Stimulated activated CD8-positive, alpha-beta memory T cell treated with anti-CD3 and anti-CD28 coated beads, Interleukin-7, amount 100 ng/mL, for 24 hours (primary cell): ENCODE measurements at regions not wholly inside any gene's neighbourhood (a gene's known extent, or its start where the extent isn't known, plus 50 kb on each side); places are given as distances from the start of the nearest gene placed in this dataset.

Experiments
- DNase-seq: peaks from one replicate; pipeline ENCODE4 v3.0.0-alpha.2; 2020; ENCODE audit warnings: low read depth

DNA sequence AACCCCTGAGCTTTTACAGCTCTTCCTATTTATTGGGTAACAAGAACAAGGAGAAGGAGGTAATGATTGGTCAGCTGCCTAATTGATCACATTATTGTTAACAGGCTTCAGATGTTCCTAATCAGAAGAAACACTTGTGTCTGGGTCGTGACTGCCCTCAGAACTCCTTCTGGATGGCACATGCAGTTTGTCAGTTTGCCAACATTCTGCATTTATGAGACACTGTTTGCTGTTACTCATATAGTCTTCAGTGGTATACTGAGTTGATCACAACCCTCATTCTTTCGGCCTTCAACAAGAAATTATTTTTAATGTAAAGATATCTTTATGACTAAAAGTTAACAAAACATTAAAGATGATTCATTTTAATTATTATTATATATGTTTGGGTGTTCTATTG is 95.7 kb upstream of the DOCK10 start:
- DNase-seq, result no peak

DNA sequence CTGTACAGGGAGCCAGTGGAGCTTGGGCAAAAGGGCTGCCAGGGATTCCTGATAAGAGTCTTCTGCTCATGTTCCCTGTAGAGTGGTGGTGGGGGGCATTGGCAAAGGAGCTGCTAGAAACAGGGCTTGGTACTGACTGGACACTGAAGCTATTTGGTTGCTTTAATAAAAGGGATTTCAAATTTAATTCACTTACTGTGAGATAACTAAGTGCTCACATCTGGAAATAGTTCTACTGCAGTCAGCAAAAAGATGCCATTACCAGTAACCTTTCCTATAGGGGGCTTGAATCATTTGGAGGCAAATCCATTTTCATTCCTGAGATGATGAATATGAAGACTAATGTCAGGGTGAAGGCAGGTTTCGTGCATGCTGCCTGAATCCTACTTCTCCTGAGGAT is 94.3 kb upstream of the DOCK10 start:
- DNase-seq, result no peak

DNA sequence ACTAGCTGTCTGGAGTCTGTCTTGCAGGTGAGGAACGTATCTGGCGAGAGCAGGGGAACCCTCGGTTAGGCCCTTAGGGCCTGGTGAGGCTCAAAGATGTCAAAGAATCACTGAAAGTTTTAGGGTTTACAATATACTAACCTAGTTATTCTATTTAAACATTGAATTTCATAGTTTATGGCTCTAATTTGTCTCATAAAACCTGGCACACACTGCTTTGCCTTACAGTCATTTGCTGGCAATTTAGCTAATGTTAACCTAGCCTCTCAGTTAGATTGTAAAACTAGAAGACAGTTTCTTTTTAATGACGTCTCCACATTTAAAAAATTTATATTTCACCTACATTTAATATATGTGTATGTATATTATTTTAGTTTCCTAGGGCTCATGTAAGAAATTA is 89.6 kb upstream of the DOCK10 start:
- no peak for DNase-seq

DNA sequence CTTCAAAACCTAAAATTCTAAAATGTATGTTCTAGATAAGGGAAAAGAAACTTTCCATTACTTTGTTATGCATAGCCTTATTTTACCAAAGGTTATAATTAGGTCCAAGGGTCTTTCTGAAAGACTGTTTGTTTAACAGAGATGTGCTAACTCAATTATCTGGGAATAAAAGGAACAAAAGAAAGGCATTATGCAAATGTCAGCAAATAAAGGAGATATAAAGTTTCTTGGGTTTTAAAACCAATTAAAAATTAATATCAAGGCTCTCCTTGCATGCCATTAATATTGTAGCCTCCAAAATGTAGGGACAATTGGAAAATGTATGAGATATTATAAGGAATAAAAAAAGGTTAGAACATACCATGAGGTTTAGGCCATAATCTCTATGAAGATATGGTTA is 87.8 kb upstream of the DOCK10 start:
- no peak for DNase-seq

DNA sequence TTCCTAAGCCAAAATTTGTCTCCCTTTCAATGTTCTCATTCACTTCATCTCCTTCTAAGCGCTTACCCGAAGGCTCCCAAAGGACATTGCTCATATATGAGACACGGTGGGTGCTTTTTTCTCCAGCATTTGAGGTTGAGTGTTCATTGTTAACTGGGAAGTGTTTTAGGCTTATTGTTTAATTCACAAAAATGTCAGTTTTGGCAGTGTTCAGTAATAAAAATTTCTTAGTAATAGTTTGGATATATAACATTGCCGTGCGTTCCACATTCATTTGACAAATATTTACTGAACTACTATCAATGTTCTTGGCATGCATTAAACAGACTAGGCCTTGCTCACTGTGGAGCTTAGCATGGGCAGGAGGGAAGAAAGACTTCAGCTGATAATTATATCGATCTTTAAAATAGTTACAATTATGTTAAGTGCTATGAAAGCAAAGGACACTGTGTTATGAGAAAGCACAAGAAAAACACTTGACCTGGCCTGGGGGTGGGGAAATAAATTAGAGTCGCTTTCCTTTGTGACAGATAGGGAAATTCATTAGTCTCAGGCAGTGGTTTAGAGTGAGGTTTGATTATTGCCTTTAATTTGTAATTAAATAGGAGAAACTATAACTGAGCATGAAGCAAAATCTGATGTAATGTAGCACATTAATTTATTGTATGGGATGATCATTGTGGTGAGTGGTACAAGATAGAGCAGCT is 82.2 kb upstream of the DOCK10 start:
- no peak for DNase-seq

DNA sequence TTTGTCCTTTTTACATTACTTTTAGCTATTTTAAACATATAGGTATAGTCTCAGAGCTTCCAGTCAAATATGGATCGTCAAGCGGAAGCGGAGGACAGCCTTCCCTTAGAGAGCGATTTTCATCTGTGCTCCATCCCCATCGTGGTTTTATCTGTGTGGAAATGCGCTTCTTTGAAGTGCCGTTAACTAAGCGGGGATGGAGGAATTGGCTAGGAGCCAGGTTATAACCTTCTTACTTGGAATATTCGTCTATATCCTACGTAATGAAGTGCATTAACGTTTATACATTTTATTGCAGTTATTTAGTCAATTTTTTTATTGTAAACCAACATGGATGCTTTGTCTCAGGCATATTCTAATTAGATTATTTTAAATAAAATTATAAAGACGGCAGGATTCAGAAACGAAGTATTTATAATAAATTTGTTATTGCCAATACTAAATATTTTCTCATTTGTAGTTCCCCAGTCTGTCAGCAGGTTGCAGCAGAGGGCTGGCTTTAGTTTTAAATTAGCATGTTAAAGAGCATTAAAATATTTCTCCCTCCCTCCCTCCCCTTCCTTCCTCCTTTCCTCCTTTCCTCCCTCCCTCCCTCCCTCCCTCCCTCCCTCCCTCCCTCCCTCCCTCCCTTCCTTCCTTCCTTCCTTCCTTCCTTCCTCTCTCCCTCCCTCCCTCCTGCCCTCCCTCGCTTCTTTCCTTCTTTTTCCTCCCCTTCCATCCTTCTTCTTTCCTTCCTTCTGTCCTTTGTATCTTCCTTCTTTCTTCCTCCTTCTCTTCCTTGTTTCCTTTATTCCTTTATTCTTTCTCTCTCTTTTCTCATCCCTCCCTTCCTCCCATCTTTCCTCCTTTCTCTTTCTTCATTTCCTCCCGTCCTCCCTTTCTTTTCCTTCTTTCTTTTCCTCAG is 80.6 kb upstream of the DOCK10 start:
- no peak for DNase-seq

- peak; percentile 4 for DNase-seq
These were observed 79.7 kb upstream of the DOCK10 start for GRCh38 chr2:225122007-225122406.

DNA sequence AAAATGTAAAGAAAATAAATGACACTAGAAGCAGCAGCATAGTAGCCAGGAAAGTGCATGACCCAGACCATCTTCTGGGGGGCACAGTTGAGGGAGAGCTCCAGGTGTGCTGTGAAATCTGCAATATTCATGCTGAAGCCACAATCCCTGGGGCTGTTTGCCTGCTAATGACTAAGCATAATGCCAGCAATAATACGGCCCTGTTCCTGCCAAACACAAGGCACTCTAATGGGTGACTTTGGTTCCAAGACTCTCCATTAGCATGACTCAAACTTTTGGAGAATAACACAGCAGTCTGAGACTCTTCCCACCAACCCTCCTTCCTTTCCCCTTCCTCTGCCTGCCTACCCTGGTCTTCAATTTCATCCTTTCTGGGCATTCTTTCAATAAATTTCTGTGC is 77.9 kb upstream of the DOCK10 start:
- no peak for DNase-seq

GRCh38 chr2:225117051-225117716 is 74.9 kb upstream of the DOCK10 start:
- DNase-seq, result no peak

DNA sequence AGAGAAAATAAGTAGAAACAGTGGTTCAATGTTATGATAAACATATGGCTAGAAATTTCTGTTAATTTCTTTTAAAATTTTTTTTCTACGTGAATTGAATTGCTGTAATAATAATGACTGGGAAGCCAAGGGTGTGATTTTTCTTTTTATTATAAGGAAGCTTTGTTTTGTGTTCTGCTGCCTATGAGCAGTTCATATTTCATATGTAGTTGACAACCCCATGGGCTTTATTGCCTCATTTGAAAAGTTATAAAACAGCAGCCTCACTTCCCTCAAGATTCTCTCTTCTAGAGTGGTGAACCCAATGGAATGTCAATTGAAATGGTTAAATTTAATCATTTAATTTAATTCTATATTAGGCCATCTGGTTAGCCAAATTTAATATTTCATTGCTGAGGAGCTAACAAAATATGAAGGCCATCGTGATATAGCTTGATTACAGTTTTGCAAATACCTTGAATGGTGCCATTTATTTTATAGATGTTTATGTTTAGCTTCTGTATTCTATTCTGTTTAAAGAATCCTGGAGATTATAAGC is 72.6 kb upstream of the DOCK10 start:
- DNase-seq, result no peak

DNA sequence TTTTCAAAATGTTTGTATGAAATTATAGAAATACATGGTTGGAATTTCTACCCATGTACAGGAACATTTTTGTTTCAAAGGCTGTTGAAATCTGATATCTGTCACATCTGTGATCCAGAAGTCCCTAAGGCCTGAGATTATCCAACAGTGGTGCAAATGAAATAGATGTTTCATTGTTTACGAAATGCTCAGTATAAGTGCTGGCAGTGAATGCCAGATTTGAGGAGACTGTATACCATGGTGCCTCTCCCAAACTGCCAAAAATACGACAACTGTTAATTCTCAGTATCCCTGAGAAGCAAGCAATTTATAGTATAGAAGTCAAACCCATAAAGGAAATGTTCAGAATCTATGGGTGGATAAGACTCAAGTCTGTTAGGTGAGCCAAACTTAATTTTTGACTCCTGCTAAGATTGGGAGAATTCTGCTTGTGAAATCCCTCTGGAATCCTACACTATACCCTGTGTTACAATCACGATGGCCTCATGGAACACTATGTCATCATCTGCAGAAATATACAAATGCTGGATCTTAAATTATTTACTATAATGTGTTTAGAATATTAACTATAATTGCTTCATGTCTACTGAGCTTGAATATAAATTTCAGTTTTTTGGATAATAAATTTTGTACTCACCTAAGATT is 71.2 kb upstream of the DOCK10 start:
- DNase-seq, result no peak

GRCh38 chr2:225112362-225113126 is 70.3 kb upstream of the DOCK10 start:
- no peak for DNase-seq

DNA sequence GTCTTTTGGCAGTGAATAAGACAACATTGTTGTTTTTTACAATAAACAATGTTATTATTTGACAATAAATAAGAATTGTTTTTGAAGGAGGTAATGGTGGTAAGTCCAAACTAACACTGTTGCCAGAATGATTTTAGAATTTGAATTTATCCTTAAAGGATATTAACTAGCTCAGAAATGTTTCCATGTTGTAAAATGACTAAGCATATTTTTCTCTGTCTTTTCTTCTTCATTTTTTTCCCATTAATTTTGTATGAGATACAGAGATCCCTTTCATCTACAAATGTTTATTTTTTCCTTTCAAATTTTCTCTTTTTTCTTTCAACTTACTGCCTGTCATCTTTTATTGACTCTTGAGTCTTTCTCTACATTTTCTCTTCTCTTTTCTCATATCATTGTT is 66.5 kb upstream of the DOCK10 start:
- DNase-seq, result no peak

GRCh38 chr2:225104971-225105370 is 62.7 kb upstream of the DOCK10 start:
- no peak for DNase-seq

- no peak for DNase-seq
These were observed 62.1 kb upstream of the DOCK10 start for GRCh38 chr2:225104321-225104720.

GRCh38 chr2:225103737-225104141 is 61.5 kb upstream of the DOCK10 start:
- DNase-seq, result no peak

GRCh38 chr2:225100856-225101294 is 58.6 kb upstream of the DOCK10 start:
- DNase-seq, result no peak

DNA sequence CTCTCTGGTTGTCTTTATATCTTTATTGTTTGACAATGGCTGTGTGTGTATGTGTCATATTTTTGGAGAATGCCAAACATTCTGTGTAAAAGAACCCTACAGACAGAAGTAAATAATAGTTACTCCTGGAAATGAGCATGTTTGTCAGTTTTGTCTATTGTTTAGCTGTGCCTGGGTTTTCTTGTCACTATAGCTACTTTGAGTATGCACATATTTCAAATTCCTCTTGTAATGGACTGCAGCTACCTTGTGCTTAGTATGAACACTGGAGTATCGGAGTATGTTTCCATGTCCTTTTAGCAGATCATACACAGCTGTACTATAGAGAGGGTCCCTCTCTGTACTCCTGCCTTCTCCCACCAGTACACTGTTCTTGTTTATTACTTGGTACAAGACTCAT is 58.0 kb upstream of the DOCK10 start:
- no peak for DNase-seq

GRCh38 chr2:225097035-225097434 is 54.8 kb upstream of the DOCK10 start:
- no peak for DNase-seq
